SJSA1 (cell line): ENCODE measurements at regions not wholly inside any gene's neighbourhood (a gene's known extent, or its start where the extent isn't known, plus 50 kb on each side); places are given as distances from the start of the nearest gene placed in this dataset.

Experiments used
- DNase-seq, 2 experiments: peaks; one replicate each; pipeline ENCODE4 v3.0.0-alpha.2; 2015 to 2020; ENCODE audit warnings: low spot score in 2 of 2, low read depth in 1 of 2
- H3K27ac ChIP-seq: fragments of 250-450 bp; sonication (Bioruptor Pico); 2 replicates; pipeline ENCODE4 v1.5.1; 2020; ENCODE audit warnings: mild to moderate bottlenecking, moderate library complexity
- H3K27me3 ChIP-seq: fragments of 250-450 bp; sonication (Bioruptor Pico); replicated peaks from 2 replicates; pipeline ENCODE4 v1.5.1; 2020; ENCODE audit warnings: mild to moderate bottlenecking, moderate library complexity
- H3K36me3 ChIP-seq: fragments of 250-450 bp; sonication (Bioruptor Pico); 2 replicates; pipeline ENCODE4 v1.5.1; 2020; ENCODE audit warnings: mild to moderate bottlenecking
- H3K4me1 ChIP-seq: fragments of 250-450 bp; sonication (Bioruptor Pico); replicated peaks from 2 replicates; pipeline ENCODE4 v1.6.1; 2021; ENCODE audit warnings: mild to moderate bottlenecking
- H3K4me3 ChIP-seq: fragments of 250-450 bp; sonication (Bioruptor Pico); 2 replicates; pipeline ENCODE4 v1.5.1; 2020; ENCODE audit warnings: mild to moderate bottlenecking
- H3K9me3 ChIP-seq: fragments of 250-450 bp; sonication (Bioruptor Pico); replicated peaks from 2 replicates; pipeline ENCODE4 v1.5.1; 2020; ENCODE audit warnings: mild to moderate bottlenecking

- H3K27ac ChIP-seq = no peak overlapping the region
- H3K27me3 ChIP-seq = no peaks in the 10 kb centered on the region
- no peak for DNase-seq
- no peaks in the 10 kb centered on the region for H3K36me3 ChIP-seq
- no peaks in the 10 kb centered on the region for H3K4me1 ChIP-seq
- H3K9me3 ChIP-seq = no peaks in the 10 kb centered on the region
- no peak overlapping the region for H3K4me3 ChIP-seq
Measured at GRCh38 chr6:149202952-149203351, 114.6 kb upstream of the TAB2 start.

DNA sequence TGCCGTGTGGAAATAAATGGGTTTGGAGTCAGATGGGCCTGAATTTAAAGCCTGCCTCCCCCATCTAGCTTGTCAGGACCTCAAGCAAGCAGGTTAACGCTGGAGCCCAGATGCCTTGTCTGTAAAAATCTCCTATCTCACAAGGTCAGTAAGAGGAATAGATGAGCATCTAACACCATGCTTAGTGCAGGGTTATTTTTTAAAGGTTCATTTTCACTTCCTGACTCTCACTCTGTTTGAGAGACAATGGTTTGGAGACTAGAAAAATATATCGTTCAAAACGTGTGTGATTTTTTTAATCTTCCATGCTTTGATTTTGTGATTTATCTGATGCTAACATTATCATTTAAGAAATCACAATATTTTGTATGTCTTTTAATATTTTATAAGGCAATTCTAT, 114.0 kb upstream of the TAB2 start:
- Histone ChIP-seq H3K4me1 (no peaks in the 10 kb centered on the region), H3K27me3 (no peaks in the 10 kb centered on the region), H3K36me3 (no peaks in the 10 kb centered on the region), H3K4me3 (no peak overlapping the region), H3K27ac (no peak overlapping the region), H3K9me3 (no peaks in the 10 kb centered on the region)
- DNase-seq = no peak

DNA sequence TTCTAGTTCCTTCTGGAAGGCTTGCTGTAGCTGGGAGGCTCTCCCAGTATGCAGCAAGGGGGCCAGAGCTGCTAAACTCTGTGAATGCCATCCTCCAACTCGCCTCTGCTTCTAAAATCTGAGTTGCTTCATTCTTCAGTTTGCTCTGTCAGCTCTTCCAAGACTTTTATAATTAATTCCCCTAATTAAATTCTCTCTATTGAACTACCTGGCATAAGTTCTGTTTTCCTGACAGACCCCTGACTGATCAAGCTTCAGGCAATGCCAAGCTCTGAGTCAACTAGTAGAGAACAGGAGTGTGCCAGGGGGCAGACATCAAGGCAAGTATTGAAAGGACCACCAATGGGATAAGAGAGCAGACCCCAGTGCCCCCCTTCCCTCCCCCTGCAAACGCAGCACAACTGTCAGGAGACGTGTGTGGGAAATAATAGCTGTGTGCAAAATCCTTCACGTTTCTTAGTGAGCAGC, 109.3 kb upstream of the TAB2 start:
- H3K4me3 ChIP-seq = no peak overlapping the region
- H3K9me3 ChIP-seq = no peaks in the 10 kb centered on the region
- H3K27me3 ChIP-seq = no peaks in the 10 kb centered on the region
- H3K27ac ChIP-seq = no peak overlapping the region
- DNase-seq = no peak
- H3K4me1 ChIP-seq = peaks cover 37% of the 10 kb centered on the region
- H3K36me3 ChIP-seq = no peaks in the 10 kb centered on the region

DNA sequence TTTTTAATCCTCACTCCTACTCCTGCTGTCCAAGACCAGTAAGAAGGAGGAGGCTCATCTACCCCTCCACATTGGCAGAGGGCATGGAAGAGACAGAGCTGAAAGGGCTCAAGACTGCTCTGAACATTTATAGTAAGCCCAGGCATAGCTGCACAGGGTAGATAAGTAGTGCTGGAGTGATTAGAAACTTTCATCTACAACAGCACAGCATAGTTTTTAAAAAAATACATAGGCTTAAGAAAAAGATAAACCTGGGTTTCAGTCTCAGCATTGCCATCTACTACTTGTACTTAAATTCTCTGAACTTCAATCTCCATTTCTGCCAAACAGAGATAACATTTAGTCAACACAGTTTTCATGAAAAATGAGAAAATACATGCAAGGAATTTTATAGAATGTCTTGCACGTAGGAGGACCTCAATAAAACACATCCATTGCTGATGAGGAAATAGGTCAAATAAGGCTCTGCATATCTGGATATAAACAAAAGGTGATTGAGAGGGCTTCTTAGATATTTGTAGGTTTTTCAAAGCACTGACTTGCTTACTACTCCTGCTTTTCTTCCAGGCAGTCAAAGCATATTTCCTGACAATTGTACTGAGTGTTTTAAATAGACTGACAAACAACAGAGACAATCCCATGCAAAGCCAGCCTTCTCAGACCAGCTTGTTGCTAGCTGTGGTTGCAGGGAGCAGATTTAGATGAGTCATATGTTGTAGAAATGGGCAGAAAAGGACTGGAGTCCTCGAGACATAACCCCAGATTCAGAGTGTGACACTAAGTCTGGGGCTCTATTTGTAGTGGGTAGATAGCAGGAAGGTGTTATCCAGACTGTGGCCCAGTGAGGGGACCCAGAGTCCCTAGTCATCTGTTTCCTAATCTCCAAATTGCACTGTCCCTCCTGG, 107.4 kb upstream of the TAB2 start:
- DNase-seq = peak; percentile 62 to 75
- Histone ChIP-seq H3K4me1 (peaks cover 53% of the 10 kb centered on the region), H3K4me3 (no peak overlapping the region), H3K36me3 (no peaks in the 10 kb centered on the region), H3K27me3 (no peaks in the 10 kb centered on the region), H3K27ac (peak overlapping the region; percentile 56), H3K9me3 (no peaks in the 10 kb centered on the region)

GRCh38 chr6:149211046-149211571, 106.4 kb upstream of the TAB2 start:
- H3K27ac ChIP-seq = peak overlapping the region; percentile 56
- DNase-seq = peak in 1 of 2 experiments; percentile 47
- no peaks in the 10 kb centered on the region for H3K27me3 ChIP-seq
- H3K36me3 ChIP-seq = no peaks in the 10 kb centered on the region
- no peak overlapping the region for H3K4me3 ChIP-seq
- no peaks in the 10 kb centered on the region for H3K9me3 ChIP-seq
- H3K4me1 ChIP-seq = peaks cover 53% of the 10 kb centered on the region

- Histone ChIP-seq H3K27me3 (no peaks in the 10 kb centered on the region), H3K9me3 (no peaks in the 10 kb centered on the region), H3K27ac (no peak overlapping the region), H3K36me3 (no peaks in the 10 kb centered on the region), H3K4me3 (no peak overlapping the region), H3K4me1 (peaks cover 53% of the 10 kb centered on the region)
- no peak for DNase-seq
Measured at GRCh38 chr6:149212206-149212605, 105.3 kb upstream of the TAB2 start.

DNA sequence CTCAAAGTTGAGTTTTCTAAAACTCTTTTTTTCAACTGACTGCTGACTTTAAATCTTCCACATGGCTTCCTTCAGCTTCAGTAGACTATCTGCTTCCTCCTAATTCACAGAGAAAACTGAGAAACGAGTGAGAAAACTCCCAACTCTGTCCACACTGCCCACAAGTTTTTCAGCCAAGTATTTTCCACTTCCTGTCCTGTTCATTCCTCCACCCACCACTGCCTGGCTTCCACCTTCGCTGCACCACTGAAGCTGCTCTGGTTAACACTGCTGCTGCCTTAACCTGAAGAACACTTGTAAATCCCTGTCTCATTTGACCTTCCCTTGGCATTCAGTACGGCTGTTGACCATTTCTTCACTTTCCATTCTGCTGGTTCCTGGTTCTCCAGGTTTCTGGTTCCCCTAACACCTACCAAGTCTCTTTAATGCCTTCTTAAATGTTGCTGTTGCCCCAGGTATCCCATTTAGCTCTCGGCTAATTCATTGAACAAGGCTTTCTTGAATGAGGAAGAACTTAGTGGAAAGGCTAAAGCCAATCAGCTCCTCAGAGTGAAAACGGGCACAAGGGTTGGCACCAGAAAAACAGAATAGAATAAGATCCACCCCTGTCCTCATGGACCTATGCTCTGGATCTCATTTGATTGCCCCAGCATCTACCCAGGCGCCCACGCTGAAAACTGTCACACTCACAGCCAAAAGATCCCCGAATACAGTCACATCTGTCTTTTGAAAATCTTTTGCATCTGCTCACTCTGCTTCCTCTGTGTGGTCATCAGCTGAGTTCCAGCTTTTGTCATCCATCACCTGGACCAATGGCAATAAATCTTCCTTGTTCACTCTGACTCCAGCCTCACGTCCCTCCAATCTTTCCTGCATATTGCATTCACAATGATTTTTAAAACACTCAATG, 104.4 kb upstream of the TAB2 start:
- no peak for DNase-seq
- no peak overlapping the region for H3K4me3 ChIP-seq
- H3K36me3 ChIP-seq = no peaks in the 10 kb centered on the region
- no peak overlapping the region for H3K27ac ChIP-seq
- H3K27me3 ChIP-seq = no peaks in the 10 kb centered on the region
- H3K9me3 ChIP-seq = no peaks in the 10 kb centered on the region
- H3K4me1 ChIP-seq = peaks cover 53% of the 10 kb centered on the region

DNA sequence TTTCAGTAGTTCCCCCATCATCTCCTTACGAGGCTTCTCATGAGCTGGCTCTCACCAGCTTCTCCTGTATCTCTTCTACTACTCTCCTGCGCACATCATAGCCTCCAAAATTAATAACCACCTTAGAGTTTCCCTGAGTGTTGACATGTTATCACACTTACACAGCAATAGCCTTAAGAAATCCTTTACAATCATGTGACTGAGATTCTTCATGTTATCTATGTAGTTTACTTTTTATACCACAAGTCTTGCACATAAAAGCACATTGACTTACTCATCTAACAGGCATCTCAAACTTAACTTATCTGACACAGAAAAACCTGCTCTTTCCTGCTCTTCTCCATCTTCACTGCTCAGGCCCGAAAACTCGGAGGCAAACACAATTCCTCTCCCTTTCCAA, 103.7 kb upstream of the TAB2 start:
- no peaks in the 10 kb centered on the region for H3K36me3 ChIP-seq
- DNase-seq = peak in 1 of 2 experiments; percentile 53
- no peak overlapping the region for H3K4me3 ChIP-seq
- H3K4me1 ChIP-seq = peaks cover 53% of the 10 kb centered on the region
- H3K27me3 ChIP-seq = no peaks in the 10 kb centered on the region
- H3K9me3 ChIP-seq = no peaks in the 10 kb centered on the region
- no peak overlapping the region for H3K27ac ChIP-seq

- no peaks in the 10 kb centered on the region for H3K9me3 ChIP-seq
- H3K4me1 ChIP-seq = peaks cover 33% of the 10 kb centered on the region
- no peak overlapping the region for H3K4me3 ChIP-seq
- no peak overlapping the region for H3K27ac ChIP-seq
- H3K27me3 ChIP-seq = no peaks in the 10 kb centered on the region
- no peaks in the 10 kb centered on the region for H3K36me3 ChIP-seq
- no peak for DNase-seq
Measured at GRCh38 chr6:149216459-149216858, 101.1 kb upstream of the TAB2 start.

- H3K36me3 ChIP-seq = no peaks in the 10 kb centered on the region
- no peak for DNase-seq
- no peak overlapping the region for H3K27ac ChIP-seq
- no peak overlapping the region for H3K4me3 ChIP-seq
- H3K4me1 ChIP-seq = peaks cover 22% of the 10 kb centered on the region
- no peaks in the 10 kb centered on the region for H3K9me3 ChIP-seq
- H3K27me3 ChIP-seq = no peaks in the 10 kb centered on the region
Measured at GRCh38 chr6:149217466-149217888, 100.0 kb upstream of the TAB2 start.

GRCh38 chr6:149218471-149218870, 99.0 kb upstream of the TAB2 start:
- H3K4me1 ChIP-seq = peaks cover 19% of the 10 kb centered on the region
- DNase-seq = no peak
- no peak overlapping the region for H3K27ac ChIP-seq
- H3K4me3 ChIP-seq = no peak overlapping the region
- no peaks in the 10 kb centered on the region for H3K27me3 ChIP-seq
- no peaks in the 10 kb centered on the region for H3K36me3 ChIP-seq
- no peaks in the 10 kb centered on the region for H3K9me3 ChIP-seq

DNA sequence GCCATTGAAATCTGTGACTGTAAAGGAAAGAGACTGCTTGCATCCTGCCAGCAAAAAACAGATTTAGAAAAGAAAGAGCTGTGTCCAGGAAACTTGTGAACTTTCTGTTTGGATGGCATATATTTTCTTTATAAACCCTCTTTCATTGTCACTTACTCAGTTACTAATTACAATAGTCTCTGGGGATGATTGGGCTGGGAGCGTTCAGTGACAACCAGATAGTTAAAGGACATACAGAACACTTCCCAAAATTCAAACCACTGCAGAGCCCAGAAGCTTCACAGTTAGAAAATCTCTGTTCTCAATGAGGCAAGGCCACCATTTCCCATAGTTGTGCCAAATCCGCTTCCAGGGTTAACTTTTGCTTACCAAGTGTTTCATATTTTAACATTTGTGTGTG, 98.6 kb upstream of the TAB2 start:
- Histone ChIP-seq H3K4me3 (no peak overlapping the region), H3K27ac (no peak overlapping the region), H3K36me3 (no peaks in the 10 kb centered on the region), H3K4me1 (peaks cover 19% of the 10 kb centered on the region), H3K9me3 (no peaks in the 10 kb centered on the region), H3K27me3 (no peaks in the 10 kb centered on the region)
- no peak for DNase-seq

- H3K4me1 ChIP-seq = peaks cover 19% of the 10 kb centered on the region
- no peak for DNase-seq
- H3K9me3 ChIP-seq = no peaks in the 10 kb centered on the region
- H3K4me3 ChIP-seq = no peak overlapping the region
- no peak overlapping the region for H3K27ac ChIP-seq
- H3K27me3 ChIP-seq = no peaks in the 10 kb centered on the region
- H3K36me3 ChIP-seq = no peaks in the 10 kb centered on the region
Measured at GRCh38 chr6:149220882-149221773, 96.4 kb upstream of the TAB2 start.
